GM12865 (cell line): ENCODE measurements at regions not wholly inside any gene's neighbourhood (a gene's known extent, or its start where the extent isn't known, plus 50 kb on each side); places are given as distances from the start of the nearest gene placed in this dataset.

Experiments used
- DNase-seq: peaks from one replicate; pipeline ENCODE4 v3.0.0; 2010; ENCODE audit warnings: low read depth
- H3K4me3 ChIP-seq: 2 replicates; pipeline ENCODE4 v1.5.1; 2011; ENCODE audit warnings: mild to moderate bottlenecking, low read depth, low read length, control low read depth
- TF ChIP-seq, protein P1 (sequence below): IDR thresholded peaks from 2 replicates; pipeline ENCODE4 v1.5.1; 2011; ENCODE audit warnings: low read length, control low read depth, low read depth, inconsistent platforms; ENCODE audit not compliant: insufficient read depth; ENCODE audit errors: missing control alignments

DNA sequence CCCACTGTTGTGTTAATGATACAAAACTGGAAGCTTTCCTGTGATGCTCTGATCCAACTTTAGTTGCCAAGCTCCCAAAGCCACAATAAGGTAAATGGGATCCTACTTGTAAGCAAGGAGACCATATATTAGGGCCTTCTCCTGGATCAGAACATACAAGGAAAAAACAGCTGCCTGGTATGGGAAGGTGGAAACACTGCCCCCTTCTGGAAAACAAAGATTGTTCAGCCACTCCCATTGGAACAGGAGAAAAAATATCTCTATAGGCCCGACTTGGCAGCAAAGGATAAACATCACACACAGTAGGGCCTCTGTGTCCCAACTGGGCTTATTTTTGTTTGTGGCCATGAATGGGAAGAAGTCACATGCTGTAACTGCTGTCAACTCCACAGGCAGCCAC is 166.5 kb downstream of the TBX22 start:
- TF ChIP-seq, protein P1, sequence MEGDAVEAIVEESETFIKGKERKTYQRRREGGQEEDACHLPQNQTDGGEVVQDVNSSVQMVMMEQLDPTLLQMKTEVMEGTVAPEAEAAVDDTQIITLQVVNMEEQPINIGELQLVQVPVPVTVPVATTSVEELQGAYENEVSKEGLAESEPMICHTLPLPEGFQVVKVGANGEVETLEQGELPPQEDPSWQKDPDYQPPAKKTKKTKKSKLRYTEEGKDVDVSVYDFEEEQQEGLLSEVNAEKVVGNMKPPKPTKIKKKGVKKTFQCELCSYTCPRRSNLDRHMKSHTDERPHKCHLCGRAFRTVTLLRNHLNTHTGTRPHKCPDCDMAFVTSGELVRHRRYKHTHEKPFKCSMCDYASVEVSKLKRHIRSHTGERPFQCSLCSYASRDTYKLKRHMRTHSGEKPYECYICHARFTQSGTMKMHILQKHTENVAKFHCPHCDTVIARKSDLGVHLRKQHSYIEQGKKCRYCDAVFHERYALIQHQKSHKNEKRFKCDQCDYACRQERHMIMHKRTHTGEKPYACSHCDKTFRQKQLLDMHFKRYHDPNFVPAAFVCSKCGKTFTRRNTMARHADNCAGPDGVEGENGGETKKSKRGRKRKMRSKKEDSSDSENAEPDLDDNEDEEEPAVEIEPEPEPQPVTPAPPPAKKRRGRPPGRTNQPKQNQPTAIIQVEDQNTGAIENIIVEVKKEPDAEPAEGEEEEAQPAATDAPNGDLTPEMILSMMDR = peak; percentile 15
- DNase-seq = no peak

DNA sequence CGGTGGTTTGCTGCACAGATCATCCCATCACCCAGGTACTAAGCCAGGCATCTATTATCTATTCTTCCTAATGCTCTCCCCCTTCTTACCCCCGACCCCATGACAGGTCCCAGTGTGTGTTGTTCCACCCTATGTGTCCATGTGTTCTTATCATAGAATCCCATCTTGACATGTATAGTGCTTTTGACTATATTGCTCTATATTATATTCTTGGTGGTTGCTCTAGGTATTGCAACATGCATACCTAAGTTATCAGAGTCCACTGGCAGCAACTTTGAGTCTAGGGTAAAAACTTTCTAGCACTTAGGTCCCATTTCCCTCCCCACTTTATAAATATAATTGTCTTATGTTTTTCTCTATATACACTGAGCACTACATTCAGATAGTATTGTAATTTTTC is 170.3 kb downstream of the TBX22 start:
- TF ChIP-seq, protein P1 = no peak
- DNase-seq = no peak
- no peak overlapping the region for H3K4me3 ChIP-seq

More for the DNA sequence above, 166.5 kb downstream of the TBX22 start:
- H3K4me3 ChIP-seq = no peak overlapping the region

DNA sequence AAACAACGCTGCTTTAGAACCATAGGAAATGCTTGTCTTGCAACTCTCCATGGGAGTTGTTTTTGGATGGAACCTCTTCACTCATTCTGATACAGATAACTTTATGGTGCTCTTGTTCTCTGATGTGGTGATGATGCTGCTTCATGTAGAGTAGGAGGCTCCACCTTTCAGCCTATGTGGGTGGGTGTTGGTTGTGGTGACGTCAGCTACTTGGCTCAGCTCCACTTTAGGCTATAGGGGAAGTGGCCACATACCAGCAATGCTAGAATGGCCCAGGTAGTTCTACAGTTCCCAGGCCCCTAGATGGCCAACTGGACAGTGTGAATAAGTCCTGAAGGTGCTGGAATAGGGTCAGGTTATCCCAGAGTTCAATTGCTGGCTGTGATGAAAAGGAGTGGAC is 192.1 kb downstream of the TBX22 start:
- TF ChIP-seq, protein P1 = no peak

DNA sequence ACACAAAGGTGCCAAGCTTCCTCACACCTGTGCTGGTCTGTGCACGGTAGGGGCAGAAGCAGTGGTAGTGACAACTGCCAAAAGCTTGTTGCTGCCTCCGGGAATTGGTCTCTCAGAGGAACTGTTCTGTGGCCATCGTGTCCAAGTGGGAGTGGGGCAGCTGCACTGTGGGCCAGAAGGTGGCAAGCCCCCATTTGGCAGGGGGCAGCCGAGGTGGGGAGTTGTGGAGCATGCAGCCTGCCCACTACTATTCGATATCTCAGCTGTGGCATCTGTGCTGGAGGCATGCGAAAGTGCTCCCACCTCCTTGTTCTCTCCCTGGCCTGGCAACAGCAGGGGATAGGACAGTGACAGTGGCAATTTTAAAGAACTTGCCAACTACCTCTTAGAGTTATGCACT is 192.8 kb downstream of the TBX22 start:
- TF ChIP-seq, protein P1 = no peak
- no peak for DNase-seq
- H3K4me3 ChIP-seq = no peak overlapping the region

More for the DNA sequence above, 192.1 kb downstream of the TBX22 start:
- no peak overlapping the region for H3K4me3 ChIP-seq
- DNase-seq = no peak

DNA sequence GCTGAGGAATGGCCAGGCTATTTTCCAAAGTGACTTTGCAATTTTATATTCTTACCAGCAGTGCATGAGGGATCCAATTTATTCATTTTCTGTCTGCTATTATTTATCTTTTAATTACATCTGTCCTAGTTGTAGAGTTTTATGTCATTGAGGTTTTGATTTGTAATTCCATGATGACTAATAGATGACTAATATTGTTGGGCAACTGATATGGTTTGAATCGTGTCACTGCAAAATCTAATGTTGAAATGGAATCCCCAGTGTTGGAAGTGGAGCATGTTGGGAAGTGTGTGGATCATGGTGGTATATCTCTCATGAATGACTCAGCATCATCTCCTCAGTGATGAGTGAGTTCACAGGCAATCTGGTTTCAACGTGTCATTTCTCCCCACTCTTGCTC is 201.5 kb downstream of the TBX22 start:
- DNase-seq = no peak
- TF ChIP-seq, protein P1 = no peak
- H3K4me3 ChIP-seq = no peak overlapping the region

DNA sequence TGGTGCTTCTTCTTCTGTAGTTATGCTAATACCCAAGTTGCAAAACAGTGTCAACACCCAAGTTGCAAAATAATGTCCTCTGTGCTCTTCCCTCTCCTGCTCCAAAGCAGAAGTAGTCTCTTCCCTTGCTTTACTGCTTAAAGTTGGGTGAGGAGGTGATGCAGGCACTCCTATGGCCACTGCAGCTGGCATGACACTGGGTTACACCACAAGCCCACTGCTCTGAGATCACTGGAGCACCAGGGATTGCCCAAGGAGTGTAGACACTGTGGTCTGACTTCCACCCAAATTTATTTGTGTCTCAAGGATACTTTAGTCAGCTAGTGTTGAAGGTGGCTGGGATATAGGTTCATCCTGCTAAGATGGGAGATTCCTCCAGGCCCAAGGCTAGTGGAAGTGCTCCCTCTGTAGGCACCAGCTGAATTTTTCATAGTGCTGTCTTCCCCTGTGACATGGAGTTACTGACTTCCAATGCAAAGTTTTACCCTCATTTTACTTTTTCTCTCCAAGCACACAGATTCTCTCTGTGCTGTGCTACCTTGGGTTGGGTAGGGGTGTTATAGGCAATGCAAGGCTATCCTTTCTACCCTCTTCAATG is 196.2 kb upstream of the TENT5D start:
- no peak overlapping the region for H3K4me3 ChIP-seq
- no peak for DNase-seq
- TF ChIP-seq, protein P1 = no peak

DNA sequence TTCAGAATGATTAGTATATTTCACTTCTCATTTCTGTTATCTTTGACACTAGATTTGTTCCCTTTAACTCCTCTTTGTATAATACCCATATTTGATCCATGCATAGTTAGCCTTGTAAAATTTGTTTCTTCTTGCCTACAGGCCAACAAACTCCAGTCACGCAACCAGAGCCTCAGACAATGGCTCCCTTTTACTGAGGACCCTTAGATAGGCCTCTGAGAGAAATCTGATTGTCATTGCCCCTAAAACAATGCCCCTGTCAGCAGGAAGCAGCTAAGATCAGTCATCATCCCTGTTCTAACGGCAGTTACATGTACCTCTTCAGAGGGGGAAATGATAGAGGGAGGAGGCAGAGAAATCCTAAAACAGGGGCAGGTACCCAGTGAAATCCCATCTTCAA is 190.6 kb upstream of the TENT5D start:
- no peak for DNase-seq
- H3K4me3 ChIP-seq = no peak overlapping the region
- TF ChIP-seq, protein P1 = no peak
